GM19324 (cell line): ENCODE measurements at regions not wholly inside any gene's neighbourhood (a gene's known extent, or its start where the extent isn't known, plus 50 kb on each side); places are given as distances from the start of the nearest gene placed in this dataset.

Source experiments
- ATAC-seq: cut with Tn5 transposase; IDR thresholded peaks from one replicate; pipeline ENCODE4 v1.9.1; 2021; ENCODE audit warnings: mild to moderate bottlenecking, moderate library complexity; ENCODE audit not compliant: unreplicated experiment, low FRiP score

GRCh38 chr2:199136242-199136641 lies 321.5 kb downstream of the SATB2 start:
- ATAC-seq: no peak

DNA sequence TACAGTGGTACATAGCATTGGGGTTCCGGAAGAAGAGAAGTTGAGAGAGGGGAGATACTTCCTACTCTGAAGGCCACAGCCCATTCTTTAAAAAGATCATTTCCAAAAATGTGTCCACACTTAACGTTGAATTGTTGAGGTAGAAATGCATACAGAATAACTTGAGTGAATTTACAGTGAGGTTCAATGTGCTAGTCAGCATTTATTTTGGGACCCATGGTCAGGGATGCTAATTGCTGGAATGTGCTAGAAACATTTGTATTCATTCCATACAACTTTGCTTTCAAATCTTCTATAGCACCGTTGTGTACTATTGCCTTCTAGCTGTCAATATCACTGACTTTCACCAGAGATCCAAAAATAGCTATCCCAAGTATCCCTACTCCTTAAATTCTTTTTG lies 325.9 kb downstream of the SATB2 start:
- ATAC-seq: no peak

DNA sequence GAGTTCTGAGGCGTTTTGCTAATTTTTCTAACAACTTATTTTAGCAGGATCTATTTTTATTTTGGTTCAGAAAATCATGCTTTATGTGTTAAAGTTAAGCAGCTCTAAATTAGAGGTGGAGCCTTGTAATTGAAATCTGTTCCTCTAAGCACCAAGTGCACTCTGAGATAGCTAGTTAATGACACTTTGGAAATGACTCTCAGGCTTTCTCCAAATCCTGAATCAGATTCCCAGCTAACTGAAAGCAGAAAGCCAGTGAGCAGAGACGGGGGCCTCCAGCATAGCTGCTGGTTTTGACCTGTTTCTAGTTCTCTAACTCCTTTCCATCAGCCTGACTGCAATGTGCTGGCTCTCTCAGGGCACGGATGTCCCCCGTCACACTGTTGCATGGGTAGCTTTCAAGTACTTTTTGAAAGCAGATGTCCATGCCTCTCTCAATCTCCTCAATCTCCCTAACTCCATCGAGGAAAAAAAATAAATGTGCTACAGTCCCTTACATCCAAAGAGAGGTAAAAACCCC lies 326.5 kb downstream of the SATB2 start:
- no peak for ATAC-seq

DNA sequence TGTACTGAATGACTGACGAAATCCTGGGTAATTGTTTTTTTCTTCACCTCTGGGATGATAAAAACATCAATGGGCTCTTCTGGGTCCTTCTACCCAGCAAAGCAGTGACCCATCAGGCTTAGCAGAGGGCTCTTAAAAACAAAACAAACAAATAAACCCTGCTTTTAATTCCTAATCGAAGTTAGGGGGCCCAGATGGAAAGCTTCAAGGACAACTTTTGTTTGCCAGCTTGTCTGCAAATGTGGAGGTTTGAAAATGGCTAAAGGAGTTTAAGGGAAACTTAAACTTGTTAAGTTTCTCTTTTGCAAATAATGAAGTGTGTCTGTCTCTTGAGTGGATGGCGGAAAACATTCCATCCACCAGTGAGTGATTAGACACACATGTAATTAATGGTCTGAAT lies 327.2 kb downstream of the SATB2 start:
- ATAC-seq: no peak

GRCh38 chr2:199128476-199129229 lies 329.1 kb downstream of the SATB2 start:
- ATAC-seq: no peak

DNA sequence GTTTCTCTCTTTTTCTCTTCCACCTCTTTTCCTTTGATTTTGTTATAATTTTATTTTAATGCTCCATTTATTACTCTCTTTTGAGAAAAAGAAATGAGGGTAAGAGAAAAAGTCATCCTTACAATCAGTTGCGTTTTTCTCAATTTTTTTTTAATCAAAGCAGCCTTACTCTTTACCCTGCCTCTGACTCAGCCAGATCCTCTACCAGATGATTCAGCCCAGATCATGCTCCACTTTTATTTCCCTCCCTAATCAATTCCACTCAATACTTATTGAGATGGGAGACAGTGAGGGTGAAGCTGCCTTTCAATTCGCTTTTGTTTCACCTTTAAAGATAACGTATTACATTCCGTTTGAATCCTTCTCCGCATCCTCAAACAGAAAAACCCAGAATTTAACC lies 337.9 kb downstream of the SATB2 start:
- no peak for ATAC-seq

DNA sequence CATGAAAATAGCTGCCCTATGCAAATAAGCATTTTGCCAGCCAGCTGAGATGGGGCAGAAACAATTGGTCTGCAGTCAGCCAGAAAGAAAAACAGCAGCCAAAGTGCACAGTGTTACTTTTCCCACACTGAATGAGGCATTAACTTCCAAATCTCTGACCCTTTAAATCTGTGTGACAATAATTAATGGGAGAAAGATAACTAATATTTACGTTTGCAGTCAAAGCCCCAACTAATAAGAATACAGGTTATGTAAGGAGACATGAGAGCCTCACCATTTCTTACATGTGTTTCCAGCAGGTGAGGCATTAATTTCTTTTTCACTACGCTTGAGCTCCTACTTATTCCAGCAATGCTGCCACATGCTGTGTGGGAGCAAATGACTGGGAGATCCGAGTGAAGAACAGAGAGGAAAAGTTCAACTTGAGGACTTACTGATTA lies 339.0 kb downstream of the SATB2 start:
- ATAC-seq: no peak

DNA sequence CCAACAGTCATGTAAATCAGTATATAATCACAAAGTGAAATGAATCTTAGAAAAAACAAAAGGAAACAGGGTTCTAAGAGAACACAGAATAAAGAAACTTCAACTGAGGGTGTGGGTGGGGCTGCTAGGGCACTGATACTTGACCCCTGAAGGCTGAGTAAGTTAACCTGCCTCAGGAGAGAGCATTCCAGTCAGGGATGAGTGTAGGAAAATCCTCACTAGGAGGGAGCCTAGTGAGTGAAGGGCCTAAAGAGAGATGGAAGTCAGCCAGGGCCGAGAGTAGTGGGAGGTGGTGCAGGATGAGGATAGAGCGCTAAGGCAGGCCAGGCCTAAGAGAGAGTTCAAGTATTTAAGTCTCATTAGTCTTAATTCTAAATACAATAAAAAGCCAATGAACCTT lies 342.6 kb downstream of the SATB2 start:
- no peak for ATAC-seq

DNA sequence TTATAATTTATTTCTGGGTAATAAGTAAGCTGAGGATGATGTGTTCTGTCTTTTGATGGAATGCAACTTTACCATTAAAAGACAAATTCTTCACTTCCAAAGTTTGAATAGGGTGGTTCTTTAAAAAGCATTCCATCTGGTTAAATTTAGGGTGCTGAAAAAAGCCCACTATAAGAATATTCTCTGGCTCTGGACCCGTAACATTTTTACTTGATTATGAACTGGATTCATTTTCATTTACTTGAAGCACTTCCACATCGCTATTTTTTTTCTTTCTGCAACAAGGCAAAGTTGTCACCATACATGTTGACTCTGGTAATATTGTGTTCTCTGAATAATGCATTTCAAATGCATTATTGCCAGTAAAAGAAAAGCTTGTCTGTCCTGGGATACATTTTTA lies 344.6 kb downstream of the SATB2 start:
- no peak for ATAC-seq

GRCh38 chr2:199111458-199111857 lies 346.3 kb downstream of the SATB2 start:
- no peak for ATAC-seq

DNA sequence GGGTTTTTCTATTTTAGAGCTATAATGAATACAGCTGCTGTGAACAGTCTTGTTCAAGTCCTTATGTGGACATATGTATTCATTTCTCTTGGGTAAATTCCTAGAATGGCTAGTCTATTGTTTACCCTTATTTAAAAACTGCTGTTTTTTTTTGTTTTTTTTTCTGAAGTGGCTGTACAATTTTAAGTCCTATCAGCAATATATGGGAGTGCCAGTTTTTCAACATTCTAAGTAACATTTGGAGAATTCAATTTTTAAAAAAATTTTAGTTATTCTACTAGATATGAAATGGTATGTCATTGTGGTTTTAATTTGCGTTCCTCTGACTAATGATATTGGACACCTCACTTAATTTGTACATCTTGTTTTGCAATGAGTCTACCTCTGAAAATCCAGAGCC lies 349.7 kb downstream of the SATB2 start:
- no peak for ATAC-seq

GRCh38 chr2:199105826-199106225 lies 351.9 kb downstream of the SATB2 start:
- no peak for ATAC-seq

DNA sequence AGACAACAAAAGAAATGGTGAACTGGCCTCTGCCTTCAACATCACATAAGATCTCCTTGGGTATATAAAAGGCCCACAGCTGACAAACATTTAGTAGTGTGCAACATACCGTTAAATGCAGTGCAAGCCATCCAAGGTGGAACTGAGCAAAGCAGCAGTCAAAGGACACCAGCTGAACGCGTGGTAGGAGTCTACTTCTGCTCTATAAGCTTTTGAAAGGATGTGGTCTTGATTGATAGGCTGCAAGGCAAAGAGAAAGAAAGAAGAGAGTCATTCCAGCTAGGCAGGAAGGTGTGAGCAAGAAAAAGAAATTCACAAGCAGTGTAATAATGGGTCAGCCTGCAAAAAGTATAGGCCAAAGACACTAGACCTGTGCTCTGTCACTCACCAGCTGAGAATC lies 356.3 kb downstream of the SATB2 start:
- ATAC-seq: no peak

- ATAC-seq: no peak
Measured at GRCh38 chr2:199100326-199101110, 357.2 kb downstream of the SATB2 start.

- no peak for ATAC-seq
Measured at GRCh38 chr2:199092419-199092818, 365.3 kb downstream of the SATB2 start.

GRCh38 chr2:199085261-199085660 lies 372.5 kb downstream of the SATB2 start:
- ATAC-seq: no peak

GRCh38 chr2:199070322-199070949 lies 387.3 kb downstream of the SATB2 start:
- no peak for ATAC-seq

GRCh38 chr2:199064201-199064600 lies 393.5 kb downstream of the SATB2 start:
- ATAC-seq: no peak

GRCh38 chr2:199057936-199058335 lies 399.8 kb downstream of the SATB2 start:
- no peak for ATAC-seq

- no peak for ATAC-seq
Measured at GRCh38 chr2:199055336-199055735, 402.4 kb downstream of the SATB2 start.

DNA sequence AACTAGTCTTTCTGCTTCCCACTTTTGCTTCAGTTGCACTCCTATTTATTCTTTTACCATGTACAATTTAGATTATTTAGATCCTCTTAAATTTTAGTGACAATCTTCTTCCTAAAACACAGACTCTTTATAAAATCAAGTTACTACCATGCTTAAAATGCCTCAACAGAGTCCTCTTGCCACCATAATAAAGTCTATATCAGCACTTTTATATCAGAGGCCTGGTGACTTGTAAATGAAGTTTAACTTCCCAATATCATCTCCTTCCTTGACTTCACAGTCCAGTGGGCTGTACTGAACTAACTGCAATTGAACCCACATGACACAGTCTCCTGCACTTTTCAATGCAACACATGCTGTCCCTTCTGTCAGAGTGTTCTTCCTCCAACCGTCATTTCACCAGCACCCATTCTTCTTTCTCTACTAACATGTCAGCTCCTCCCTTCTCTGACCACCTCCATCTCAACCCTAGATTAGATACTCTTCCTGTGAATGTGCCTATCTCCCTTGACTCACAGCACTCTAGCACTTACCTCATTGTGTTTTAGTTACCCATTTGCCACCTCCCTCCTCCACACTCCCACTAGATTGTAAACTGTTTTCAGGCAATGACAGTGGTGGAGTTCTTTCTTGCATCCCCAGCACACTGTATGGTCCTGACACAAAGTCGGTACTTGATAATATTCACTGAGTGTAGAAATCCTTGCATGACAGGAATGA lies 414.9 kb downstream of the SATB2 start:
- ATAC-seq: no peak
